Skeletal muscle tissue (tissue), 1 donor: ENCODE measurements at regions not wholly inside any gene's neighbourhood (a gene's known extent, or its start where the extent isn't known, plus 50 kb on each side); places are given as distances from the start of the nearest gene placed in this dataset. TPM values are rescaled to one million over a fixed set of nuclear protein-coding genes. Genes with fewer than 3 reads are reported as not detected.

Experiments
- small RNA-seq: library from RNA; depleted of rRNA; stranded (forward); fragments of <200 nt; gene quantifications from one replicate; pipeline ENCODE3, GENCODE V24; 2014

Small RNA genes lying in the stretch of these regions (small RNA-seq; reads per million reads assigned to genes)
- not detected for gene RNU6-1211P
